ENCODE measurements at regions not wholly inside any gene's neighbourhood (a gene's known extent, or its start where the extent isn't known, plus 50 kb on each side); places are given as distances from the start of the nearest gene placed in this dataset.

GRCh38 chr5:96058084-96058483 lies 96.4 kb upstream of the ELL2 start:
- DNase-seq = no peak

- no peak for DNase-seq
Measured at GRCh38 chr5:96054311-96055030, 92.8 kb upstream of the ELL2 start.

GRCh38 chr5:96053063-96053735 lies 91.5 kb upstream of the ELL2 start:
- no peak for DNase-seq

GRCh38 chr5:96052374-96052773 lies 90.7 kb upstream of the ELL2 start:
- no peak for DNase-seq

- no peak for DNase-seq
Measured at GRCh38 chr5:96051401-96051830, 89.8 kb upstream of the ELL2 start.

- no peak for DNase-seq
Measured at GRCh38 chr5:96050273-96050880, 88.7 kb upstream of the ELL2 start.

GRCh38 chr5:96049398-96050272 lies 88.0 kb upstream of the ELL2 start:
- no peak for DNase-seq

GRCh38 chr5:96048763-96049162 lies 87.1 kb upstream of the ELL2 start:
- no peak for DNase-seq

- DNase-seq = no peak
Measured at GRCh38 chr5:96045888-96046287, 84.2 kb upstream of the ELL2 start.

GRCh38 chr5:96043446-96043845 lies 81.8 kb upstream of the ELL2 start:
- DNase-seq = no peak

GRCh38 chr5:96037128-96037527 lies 75.5 kb upstream of the ELL2 start:
- DNase-seq = no peak

- no peak for DNase-seq
Measured at GRCh38 chr5:96036301-96036700, 74.7 kb upstream of the ELL2 start.

- DNase-seq = no peak
Measured at GRCh38 chr5:96035796-96036195, 74.1 kb upstream of the ELL2 start.

- DNase-seq = no peak
Measured at GRCh38 chr5:96033116-96033515, 71.5 kb upstream of the ELL2 start.

GRCh38 chr5:96031811-96032261 lies 70.2 kb upstream of the ELL2 start:
- DNase-seq = no peak

GRCh38 chr5:96031180-96031579 lies 69.5 kb upstream of the ELL2 start:
- DNase-seq = no peak

GRCh38 chr5:96026406-96027041 lies 64.9 kb upstream of the ELL2 start:
- no peak for DNase-seq

- no peak for DNase-seq
Measured at GRCh38 chr5:96024683-96025475, 63.2 kb upstream of the ELL2 start.

- DNase-seq = no peak
Measured at GRCh38 chr5:96023518-96023917, 61.9 kb upstream of the ELL2 start.

GRCh38 chr5:96022971-96023370 lies 61.3 kb upstream of the ELL2 start:
- DNase-seq = no peak

GRCh38 chr5:96017951-96018350 lies 56.3 kb upstream of the ELL2 start:
- DNase-seq = no peak

- DNase-seq = no peak
Measured at GRCh38 chr5:96016216-96016615, 54.6 kb upstream of the ELL2 start.

Data from activated CD4-positive, alpha-beta T cell treated with anti-CD3 and anti-CD28 coated beads for 1 hour (primary cell).